KMS-11 (cell line): ENCODE measurements at regions not wholly inside any gene's neighbourhood (a gene's known extent, or its start where the extent isn't known, plus 50 kb on each side); places are given as distances from the start of the nearest gene placed in this dataset.

ENCODE experiments used
- H2AFZ ChIP-seq: fragments of 200-600 bp; sonication (generic); 2 replicates; pipeline ENCODE4 v1.6.1; 2016; ENCODE audit warnings: antibody characterized with exemption, mixed run types, low read depth
- H3K27ac ChIP-seq: fragments of 200-600 bp; sonication (generic); 2 replicates; pipeline ENCODE4 v1.6.1; 2016; ENCODE audit warnings: mild to moderate bottlenecking, mixed run types
- H3K27me3 ChIP-seq: fragments of 200-600 bp; sonication (generic); 2 replicates; pipeline ENCODE4 v1.6.1; 2017; ENCODE audit warnings: mild to moderate bottlenecking, low read depth, mixed run types, moderate library complexity; ENCODE audit not compliant: insufficient read depth
- H3K36me3 ChIP-seq: fragments of 200-600 bp; sonication (generic); 2 replicates; pipeline ENCODE4 v1.6.1; 2017; ENCODE audit warnings: mild to moderate bottlenecking, mixed run types; ENCODE audit not compliant: insufficient read depth
- H3K4me1 ChIP-seq: fragments of 200-600 bp; sonication (generic); 2 replicates; pipeline ENCODE4 v1.6.1; 2016; ENCODE audit warnings: mild to moderate bottlenecking, low read depth, mixed run types; ENCODE audit not compliant: poor library complexity, severe bottlenecking
- H3K4me2 ChIP-seq: fragments of 200-600 bp; sonication (generic); 2 replicates; pipeline ENCODE4 v1.7.0; 2016; ENCODE audit warnings: mild to moderate bottlenecking, mixed run types
- H3K4me3 ChIP-seq: fragments of 200-600 bp; sonication (generic); IDR thresholded peaks from 2 replicates; pipeline ENCODE4 v1.6.1; 2017; ENCODE audit warnings: low read depth, low read length, mixed read lengths; ENCODE audit not compliant: insufficient read depth
- H3K79me2 ChIP-seq: fragments of 200-600 bp; sonication (generic); 2 replicates; pipeline ENCODE4 v1.6.1; 2016; ENCODE audit warnings: low read depth, mixed run types; ENCODE audit not compliant: insufficient read depth
- H3K9ac ChIP-seq: fragments of 200-600 bp; sonication (generic); 2 replicates; pipeline ENCODE4 v1.6.1; 2016; ENCODE audit warnings: mild to moderate bottlenecking, mixed run types
- H4K20me1 ChIP-seq: fragments of 200-600 bp; sonication (generic); 2 replicates; pipeline ENCODE4 v1.6.1; 2016; ENCODE audit warnings: mild to moderate bottlenecking, mixed run types; ENCODE audit not compliant: insufficient read depth
- TF ChIP-seq, protein P1 (sequence below): fragments of 200-600 bp; sonication (generic); conservative IDR thresholded peaks from 2 replicates; pipeline ENCODE4 v1.6.1; 2017; ENCODE audit warnings: low read depth, mild to moderate bottlenecking, antibody characterized with exemption, low read length, moderate library complexity, mixed read lengths

DNA sequence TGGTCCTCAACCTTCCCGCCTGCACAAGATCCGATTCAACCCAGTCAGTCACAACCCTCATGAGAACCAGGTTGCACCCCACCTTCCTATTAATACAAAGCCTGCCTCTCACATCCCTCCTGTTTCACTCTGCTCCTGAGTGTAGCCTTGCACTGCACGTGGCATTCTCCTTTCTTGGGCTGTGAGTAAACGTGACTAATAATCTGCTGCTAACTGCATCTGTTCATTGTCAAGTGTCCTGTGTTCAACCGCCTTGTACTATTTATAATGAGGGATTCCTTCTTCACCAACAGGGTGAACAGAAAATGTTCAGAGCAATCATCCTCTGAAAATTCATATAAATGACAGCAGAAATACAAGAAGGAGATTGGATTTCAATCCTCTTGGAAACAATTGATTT is 1608.2 kb downstream of the SLITRK5 start:
- TF ChIP-seq, protein P1, sequence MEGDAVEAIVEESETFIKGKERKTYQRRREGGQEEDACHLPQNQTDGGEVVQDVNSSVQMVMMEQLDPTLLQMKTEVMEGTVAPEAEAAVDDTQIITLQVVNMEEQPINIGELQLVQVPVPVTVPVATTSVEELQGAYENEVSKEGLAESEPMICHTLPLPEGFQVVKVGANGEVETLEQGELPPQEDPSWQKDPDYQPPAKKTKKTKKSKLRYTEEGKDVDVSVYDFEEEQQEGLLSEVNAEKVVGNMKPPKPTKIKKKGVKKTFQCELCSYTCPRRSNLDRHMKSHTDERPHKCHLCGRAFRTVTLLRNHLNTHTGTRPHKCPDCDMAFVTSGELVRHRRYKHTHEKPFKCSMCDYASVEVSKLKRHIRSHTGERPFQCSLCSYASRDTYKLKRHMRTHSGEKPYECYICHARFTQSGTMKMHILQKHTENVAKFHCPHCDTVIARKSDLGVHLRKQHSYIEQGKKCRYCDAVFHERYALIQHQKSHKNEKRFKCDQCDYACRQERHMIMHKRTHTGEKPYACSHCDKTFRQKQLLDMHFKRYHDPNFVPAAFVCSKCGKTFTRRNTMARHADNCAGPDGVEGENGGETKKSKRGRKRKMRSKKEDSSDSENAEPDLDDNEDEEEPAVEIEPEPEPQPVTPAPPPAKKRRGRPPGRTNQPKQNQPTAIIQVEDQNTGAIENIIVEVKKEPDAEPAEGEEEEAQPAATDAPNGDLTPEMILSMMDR: no peak
- H3K4me3 ChIP-seq: no peak overlapping the region
- H3K36me3 ChIP-seq: no peaks in the 10 kb centered on the region
- H4K20me1 ChIP-seq: no peaks in the 10 kb centered on the region
- no peaks in the 10 kb centered on the region for H3K4me1 ChIP-seq
- H2AFZ ChIP-seq: no peak overlapping the region
- no peak overlapping the region for H3K27ac ChIP-seq
- no peaks in the 10 kb centered on the region for H3K79me2 ChIP-seq
- no peak overlapping the region for H3K9ac ChIP-seq
- H3K27me3 ChIP-seq: no peaks in the 10 kb centered on the region
- H3K4me2 ChIP-seq: no peak overlapping the region

DNA sequence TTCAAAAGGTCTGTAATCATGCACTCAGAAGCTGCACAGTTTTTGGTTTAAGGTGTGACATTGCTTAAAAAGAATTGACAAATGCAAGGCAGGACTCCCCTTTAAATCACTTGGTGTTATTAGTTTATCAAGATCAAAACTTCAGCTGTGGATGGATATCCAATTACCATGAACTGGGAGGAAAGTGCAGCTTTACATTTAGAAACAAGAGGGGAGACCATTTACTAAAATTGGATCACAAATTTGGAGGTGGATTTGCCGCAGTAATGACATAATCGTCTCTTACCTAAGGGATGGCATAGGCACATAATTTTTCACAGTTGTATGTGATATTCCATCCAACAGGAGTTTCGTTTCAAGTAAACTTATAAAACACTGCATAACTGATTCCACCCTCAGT is 1610.2 kb downstream of the SLITRK5 start:
- H2AFZ ChIP-seq: no peak overlapping the region
- no peaks in the 10 kb centered on the region for H3K79me2 ChIP-seq
- H4K20me1 ChIP-seq: no peaks in the 10 kb centered on the region
- no peak overlapping the region for H3K27ac ChIP-seq
- H3K4me2 ChIP-seq: no peak overlapping the region
- TF ChIP-seq, protein P1: no peak
- H3K27me3 ChIP-seq: no peaks in the 10 kb centered on the region
- no peak overlapping the region for H3K9ac ChIP-seq
- H3K36me3 ChIP-seq: no peaks in the 10 kb centered on the region
- H3K4me1 ChIP-seq: no peaks in the 10 kb centered on the region
- H3K4me3 ChIP-seq: no peak overlapping the region

DNA sequence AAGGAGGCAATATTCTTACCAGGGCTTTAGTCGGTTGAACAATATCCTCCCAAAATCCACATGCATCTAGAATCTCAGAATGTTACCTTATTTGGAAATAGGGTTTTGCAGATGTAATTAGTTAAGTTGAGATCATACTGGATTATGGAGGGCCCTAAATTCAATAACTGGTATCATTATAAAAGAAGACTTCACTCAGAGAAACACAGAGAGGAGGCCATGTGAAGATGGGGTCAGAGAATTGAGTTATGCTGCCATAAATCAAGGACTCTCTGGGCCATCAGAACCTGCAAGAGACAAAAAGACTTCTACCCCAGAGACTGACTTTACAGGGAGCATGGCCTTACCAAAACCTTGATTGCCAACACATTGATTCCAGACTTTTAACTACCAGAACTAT is 1611.1 kb downstream of the SLITRK5 start:
- no peaks in the 10 kb centered on the region for H3K27me3 ChIP-seq
- no peaks in the 10 kb centered on the region for H4K20me1 ChIP-seq
- H3K36me3 ChIP-seq: no peaks in the 10 kb centered on the region
- H3K4me1 ChIP-seq: no peaks in the 10 kb centered on the region
- no peak overlapping the region for H3K4me3 ChIP-seq
- H3K9ac ChIP-seq: no peak overlapping the region
- H3K4me2 ChIP-seq: no peak overlapping the region
- H3K79me2 ChIP-seq: no peaks in the 10 kb centered on the region
- H3K27ac ChIP-seq: no peak overlapping the region
- TF ChIP-seq, protein P1: no peak
- no peak overlapping the region for H2AFZ ChIP-seq

DNA sequence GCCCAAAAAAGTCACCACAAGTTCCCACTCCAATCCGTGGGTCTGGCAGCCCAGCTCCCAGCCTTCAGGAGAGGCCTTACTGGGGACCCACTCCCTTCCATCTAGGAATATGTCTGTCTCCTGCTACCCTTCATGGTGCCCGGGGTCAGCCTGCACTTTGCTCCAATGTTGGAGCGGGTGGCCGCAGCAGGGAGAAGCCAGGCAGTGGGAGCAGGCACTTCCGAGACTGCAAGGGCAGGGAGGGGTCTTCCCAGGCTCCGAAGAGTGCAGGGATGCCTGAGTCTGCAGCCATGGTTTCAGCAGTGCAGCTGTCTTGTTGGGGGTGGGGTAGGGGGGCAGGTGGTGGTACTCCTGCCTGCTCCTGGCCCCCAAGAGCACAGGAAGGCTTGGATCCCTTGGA is 1616.2 kb downstream of the SLITRK5 start:
- Histone ChIP-seq H3K36me3 (no peaks in the 10 kb centered on the region), H3K4me2 (no peak overlapping the region), H4K20me1 (no peaks in the 10 kb centered on the region), H3K9ac (no peak overlapping the region), H3K27ac (no peak overlapping the region), H3K27me3 (no peaks in the 10 kb centered on the region), H3K4me1 (no peaks in the 10 kb centered on the region), H3K79me2 (no peaks in the 10 kb centered on the region), H2AFZ (no peak overlapping the region), H3K4me3 (no peak overlapping the region)
- TF ChIP-seq, protein P1: no peak
